ENCODE measurements at regions not wholly inside any gene's neighbourhood (a gene's known extent, or its start where the extent isn't known, plus 50 kb on each side); places are given as distances from the start of the nearest gene placed in this dataset.

DNA sequence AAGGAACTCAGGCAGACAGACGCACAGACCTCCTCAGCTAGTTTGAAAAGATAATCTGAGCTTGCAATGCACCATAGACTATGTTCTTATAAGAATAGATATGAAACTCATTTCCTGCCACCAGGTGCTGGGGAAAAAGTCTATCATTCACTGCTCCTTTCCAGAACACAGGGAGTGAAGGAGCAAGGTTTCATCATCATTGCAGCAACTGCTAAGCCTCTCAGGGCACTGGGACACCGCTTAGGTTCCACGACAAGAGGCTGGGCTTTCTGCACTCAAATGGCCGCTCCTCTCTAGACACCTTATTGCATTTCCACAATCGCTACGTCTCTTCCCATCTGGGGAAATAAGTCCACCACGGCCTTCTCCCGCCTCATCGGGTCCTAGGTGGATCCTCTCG lies 418.5 kb upstream of the JARID2 start (continued):
- TF ChIP-seq ZNF532 (CRISPR knock-in tag; IDR thresholded peaks at IDR 0.05; ENCODE audit: borderline replicate concordance), result no peak
- no peak for TF ChIP-seq FOXP1 (CRISPR knock-in tag; IDR thresholded peaks at IDR 0.05; ENCODE audit: borderline replicate concordance)

DNA sequence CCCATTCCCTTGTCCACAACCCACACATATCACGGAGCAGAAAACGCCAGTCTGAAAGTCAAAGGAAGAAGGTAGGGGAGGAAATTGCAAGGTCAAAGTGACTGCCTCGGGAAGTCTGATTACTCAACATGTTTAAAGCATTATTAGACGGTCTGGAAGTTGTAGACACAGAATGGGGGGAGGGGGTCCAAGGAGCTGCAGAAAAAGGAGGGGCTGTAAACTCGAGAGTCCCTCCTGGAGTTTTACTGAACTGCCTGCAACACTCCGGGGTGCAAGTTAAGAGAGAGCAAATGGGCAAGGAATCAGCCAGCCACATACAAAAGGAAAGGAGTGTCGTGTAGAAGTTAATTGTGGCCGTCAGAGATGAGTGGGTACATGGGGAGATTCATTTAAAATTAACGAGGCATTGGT lies 417.7 kb upstream of the JARID2 start:
- H3K27ac Mint-ChIP-seq, result no peak overlapping the region
- POLR2A ChIA-PET, result no interaction called here
- peaks cover 3% of the 10 kb centered on the region; the same call in 1 of the 2 replicates for H3K27me3 Mint-ChIP-seq (ENCODE audit: low read depth)
- no peaks in the 10 kb centered on the region; the same call in 1 of the 2 replicates for H3K36me3 Mint-ChIP-seq
- ATAC-seq (no peak), DNase-seq (ENCODE audit: low spot score) (no peak)
- CTCF ChIA-PET, result no interaction called here
- TF ChIP-seq ZNF121 (CRISPR knock-in tag; IDR thresholded peaks at IDR 0.05), result no peak
- TF ChIP-seq NR2C2 (CRISPR knock-in tag; IDR thresholded peaks at IDR 0.05), result no peak
- no peak for TF ChIP-seq HMGA2 (CRISPR knock-in tag; IDR thresholded peaks at IDR 0.05)
- TF ChIP-seq NR1H2 (CRISPR knock-in tag; IDR thresholded peaks at IDR 0.05), result no peak
- TF ChIP-seq EMX1 (CRISPR knock-in tag; IDR thresholded peaks at IDR 0.05), result no peak
- TF ChIP-seq SMAD3 (CRISPR knock-in tag; IDR thresholded peaks at IDR 0.05; ENCODE audit: borderline replicate concordance), result no peak
- TF ChIP-seq SP1 (CRISPR knock-in tag; conservative IDR thresholded peaks at IDR 0.05), result no peak
- no peak for TF ChIP-seq RORB (CRISPR knock-in tag; IDR thresholded peaks at IDR 0.05)
- no peak for TF ChIP-seq JAZF1 (CRISPR knock-in tag; IDR thresholded peaks at IDR 0.05)
- no peak for TF ChIP-seq ZNF512 (CRISPR knock-in tag; IDR thresholded peaks at IDR 0.05; ENCODE audit: borderline replicate concordance)
- TF ChIP-seq SMAD4 (CRISPR knock-in tag; IDR thresholded peaks at IDR 0.05), result no peak
- no peak for TF ChIP-seq NFYB (CRISPR knock-in tag; conservative IDR thresholded peaks at IDR 0.05; ENCODE audit: low read depth)
- TF ChIP-seq IRF1 (CRISPR knock-in tag; IDR thresholded peaks at IDR 0.05), result no peak
- no peak for TF ChIP-seq ETV6 (CRISPR knock-in tag; IDR thresholded peaks at IDR 0.05)
- TF ChIP-seq ZNF281 (CRISPR knock-in tag; IDR thresholded peaks at IDR 0.05), result no peak
- TF ChIP-seq GTF2I (CRISPR knock-in tag; conservative IDR thresholded peaks at IDR 0.05), result no peak
- TF ChIP-seq, protein P1, sequence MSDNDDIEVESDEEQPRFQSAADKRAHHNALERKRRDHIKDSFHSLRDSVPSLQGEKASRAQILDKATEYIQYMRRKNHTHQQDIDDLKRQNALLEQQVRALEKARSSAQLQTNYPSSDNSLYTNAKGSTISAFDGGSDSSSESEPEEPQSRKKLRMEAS (CRISPR knock-in tag; IDR thresholded peaks at IDR 0.05), result no peak
- no peak for TF ChIP-seq TP53 (CRISPR knock-in tag; IDR thresholded peaks at IDR 0.05)
- H3K9me3 Mint-ChIP-seq, result peaks cover 5% of the 10 kb centered on the region; the same call in 1 of the 2 replicates
- no peak overlapping the region for H3K4me3 Mint-ChIP-seq
- H3K4me1 Mint-ChIP-seq, result peaks cover 83% of the 10 kb centered on the region
